A673 (cell line): ENCODE measurements at regions not wholly inside any gene's neighbourhood (a gene's known extent, or its start where the extent isn't known, plus 50 kb on each side); places are given as distances from the start of the nearest gene placed in this dataset.

Experiments
- BruUV-seq: library from RNA; stranded (reverse); fragments of 400-500 nt; replicated peaks from 2 replicates; lab custom pipeline; 2021; lab: Mats Ljungman, UMichigan
- CTCF ChIA-PET: fragments of 300-600 bp; sonication (Branson Sonifier 250); formaldehyde crosslinking; loops from one replicate; lab custom pipeline; 2022; ENCODE audit warnings: antibody characterized with exemption; lab: Charles Lee
- POLR2A ChIA-PET: fragments of 300-600 bp; sonication (Branson Sonifier 250); formaldehyde crosslinking; loops from one replicate; lab custom pipeline; 2022; ENCODE audit warnings: antibody characterized with exemption; ENCODE audit not compliant: low non-redundant PET; lab: Charles Lee
- DNase-seq: peaks from one replicate; pipeline ENCODE4 v3.0.0-alpha.2; 2015; ENCODE audit warnings: low spot score
- H3K27ac ChIP-seq: fragments of 200-600 bp; sonication (generic); 2 replicates; pipeline ENCODE4 v1.5.1; 2016; ENCODE audit warnings: mixed run types, low read depth, mild to moderate bottlenecking, mixed read lengths, antibody characterized with exemption, low read length; ENCODE audit not compliant: poor library complexity, severe bottlenecking
- H3K27me3 ChIP-seq: fragments of 200-600 bp; sonication (generic); replicated peaks from 2 replicates; pipeline ENCODE4 v1.6.1; 2017; ENCODE audit warnings: mixed run types, low read depth, mild to moderate bottlenecking, mixed read lengths, antibody characterized with exemption, low read length; ENCODE audit not compliant: insufficient read depth, poor library complexity
- H3K36me3 ChIP-seq: fragments of 200-600 bp; sonication (generic); 2 replicates; pipeline ENCODE4 v1.6.1; 2016; ENCODE audit warnings: mixed run types, mild to moderate bottlenecking, mixed read lengths, antibody characterized with exemption, low read length; ENCODE audit not compliant: insufficient read depth, poor library complexity, severe bottlenecking
- H3K4me1 ChIP-seq: fragments of 200-600 bp; sonication (generic); 2 replicates; pipeline ENCODE4 v1.6.1; 2017; ENCODE audit warnings: mixed run types, mild to moderate bottlenecking, mixed read lengths, antibody characterized with exemption, low read length; ENCODE audit not compliant: insufficient read depth, poor library complexity, severe bottlenecking
- H3K4me3 ChIP-seq: fragments of 200-600 bp; sonication (generic); 2 replicates; pipeline ENCODE4 v1.5.1; 2016; ENCODE audit warnings: low read depth, mixed run types, mild to moderate bottlenecking, mixed read lengths, low read length; ENCODE audit not compliant: poor library complexity, severe bottlenecking
- H3K9me3 ChIP-seq: fragments of 200-600 bp; sonication (generic); 2 replicates; pipeline ENCODE4 v1.6.1; 2016; ENCODE audit warnings: mixed run types, low read depth, mild to moderate bottlenecking, mixed read lengths, antibody characterized with exemption, low read length; ENCODE audit not compliant: poor library complexity, severe bottlenecking
- EZH2 ChIP-seq: fragments of 200-600 bp; sonication (generic); IDR thresholded peaks from 2 replicates; pipeline ENCODE4 v1.6.1; 2017; ENCODE audit warnings: borderline replicate concordance, low read depth, mild to moderate bottlenecking, mixed read lengths, antibody characterized with exemption, low read length; ENCODE audit not compliant: poor library complexity, severe bottlenecking
- intact Hi-C: fragments of 100-400 bp; cut with micrococcal nuclease; formaldehyde crosslinking; loops from one replicate; pipeline ENCODE4 v1.10.0; 2022; ENCODE audit not compliant: unreplicated experiment
- TF ChIP-seq, protein P1 (sequence below): fragments of 300-800, 200-600 bp; sonication (generic); conservative IDR thresholded peaks from 2 replicates; pipeline ENCODE4 v1.5.1; 2017; ENCODE audit warnings: low read depth, mild to moderate bottlenecking, antibody characterized with exemption, low read length, moderate library complexity, mixed read lengths

DNA sequence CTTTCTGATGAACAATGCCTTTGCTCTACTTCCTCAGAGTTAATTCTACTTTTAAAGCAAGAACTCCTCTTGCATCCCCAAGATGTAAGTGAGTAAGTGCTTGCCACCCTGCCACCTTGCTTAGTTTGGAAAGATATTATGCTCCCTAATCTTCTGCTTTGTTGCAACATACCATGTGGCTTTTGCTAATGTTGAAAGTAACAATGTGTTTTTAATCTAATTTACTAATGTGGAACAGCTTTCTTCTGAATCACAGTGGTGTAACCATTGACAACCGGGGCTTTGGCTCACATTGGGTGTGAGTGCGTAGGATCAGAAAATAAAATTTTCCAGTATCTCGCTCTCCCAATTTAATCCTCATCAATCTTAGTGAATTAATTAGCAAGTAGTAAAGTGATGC is 254.1 kb upstream of the PTER start:
- intact Hi-C loops: no loop called here
- ChIA-PET POLR2A (no interaction called here), CTCF (no interaction called here)
- H3K36me3 ChIP-seq: no peaks in the 10 kb centered on the region
- peaks cover 39% of the 10 kb centered on the region for H3K27me3 ChIP-seq
- no peak overlapping the region for H3K27ac ChIP-seq
- no TSS peak for BruUV-seq
- DNase-seq: peak; percentile 20
- H3K4me3 ChIP-seq: no peak overlapping the region
- TF ChIP-seq, protein P1, sequence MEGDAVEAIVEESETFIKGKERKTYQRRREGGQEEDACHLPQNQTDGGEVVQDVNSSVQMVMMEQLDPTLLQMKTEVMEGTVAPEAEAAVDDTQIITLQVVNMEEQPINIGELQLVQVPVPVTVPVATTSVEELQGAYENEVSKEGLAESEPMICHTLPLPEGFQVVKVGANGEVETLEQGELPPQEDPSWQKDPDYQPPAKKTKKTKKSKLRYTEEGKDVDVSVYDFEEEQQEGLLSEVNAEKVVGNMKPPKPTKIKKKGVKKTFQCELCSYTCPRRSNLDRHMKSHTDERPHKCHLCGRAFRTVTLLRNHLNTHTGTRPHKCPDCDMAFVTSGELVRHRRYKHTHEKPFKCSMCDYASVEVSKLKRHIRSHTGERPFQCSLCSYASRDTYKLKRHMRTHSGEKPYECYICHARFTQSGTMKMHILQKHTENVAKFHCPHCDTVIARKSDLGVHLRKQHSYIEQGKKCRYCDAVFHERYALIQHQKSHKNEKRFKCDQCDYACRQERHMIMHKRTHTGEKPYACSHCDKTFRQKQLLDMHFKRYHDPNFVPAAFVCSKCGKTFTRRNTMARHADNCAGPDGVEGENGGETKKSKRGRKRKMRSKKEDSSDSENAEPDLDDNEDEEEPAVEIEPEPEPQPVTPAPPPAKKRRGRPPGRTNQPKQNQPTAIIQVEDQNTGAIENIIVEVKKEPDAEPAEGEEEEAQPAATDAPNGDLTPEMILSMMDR: no peak
- H3K4me1 ChIP-seq: no peaks in the 10 kb centered on the region
- no peaks in the 10 kb centered on the region for H3K9me3 ChIP-seq

DNA sequence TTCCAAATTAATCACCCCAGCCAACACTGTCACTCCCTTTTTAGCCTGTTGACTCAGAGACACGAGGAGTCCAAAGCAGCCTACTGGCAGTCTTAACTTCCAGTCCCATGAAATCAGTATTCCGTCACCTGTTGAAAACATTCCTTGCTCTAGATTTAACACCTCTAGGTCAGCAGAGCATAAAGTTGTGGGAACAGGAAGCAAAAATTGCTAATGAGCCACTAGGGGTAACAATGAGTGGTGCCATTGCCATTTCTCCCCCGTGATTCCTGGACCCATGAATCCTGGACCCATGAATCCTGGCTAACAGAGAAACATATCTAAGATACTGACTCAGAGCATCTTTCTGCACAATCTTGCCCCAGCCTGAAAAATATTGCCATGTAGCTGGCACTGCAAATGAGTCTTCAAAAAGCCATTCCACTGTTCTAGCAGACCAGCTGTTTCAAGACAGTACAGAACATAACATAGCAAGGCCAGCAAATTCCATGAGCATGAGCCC is 252.7 kb upstream of the PTER start:
- no peak for DNase-seq
- CTCF ChIA-PET: no interaction called here
- BruUV-seq: no TSS peak
- Histone ChIP-seq H3K27ac (no peak overlapping the region), H3K27me3 (peaks cover 39% of the 10 kb centered on the region), H3K36me3 (no peaks in the 10 kb centered on the region), H3K9me3 (no peaks in the 10 kb centered on the region), H3K4me1 (no peaks in the 10 kb centered on the region), H3K4me3 (no peak overlapping the region)
- POLR2A ChIA-PET: no interaction called here
- intact Hi-C loops: no loop called here
- TF ChIP-seq EZH2: no peak
- TF ChIP-seq, protein P1: no peak

DNA sequence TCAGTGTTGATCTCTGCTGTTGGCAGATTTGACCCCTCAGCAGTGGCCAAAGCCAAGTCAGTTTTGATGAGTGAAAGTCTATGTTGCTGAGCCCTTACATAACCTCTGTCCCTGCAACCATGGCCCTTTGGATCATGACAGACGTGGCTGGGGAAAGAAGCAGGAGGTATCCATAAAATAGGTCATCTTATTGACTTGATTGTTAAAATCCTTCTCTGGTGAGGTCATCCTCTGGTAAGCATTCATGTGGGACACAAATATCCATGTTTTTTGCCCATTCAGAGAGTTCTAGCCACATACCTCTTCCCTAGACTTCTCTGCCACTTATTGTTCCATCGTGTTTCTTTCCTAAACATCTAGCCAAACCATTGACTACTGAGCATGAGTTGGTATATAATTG is 251.9 kb upstream of the PTER start:
- ChIA-PET POLR2A (no interaction called here), CTCF (no interaction called here)
- BruUV-seq: no TSS peak
- no peaks in the 10 kb centered on the region for H3K9me3 ChIP-seq
- H3K36me3 ChIP-seq: no peaks in the 10 kb centered on the region
- intact Hi-C loops: no loop called here
- TF ChIP-seq, protein P1: no peak
- TF ChIP-seq EZH2: no peak
- no peak for DNase-seq
- no peaks in the 10 kb centered on the region for H3K4me1 ChIP-seq
- peaks cover 38% of the 10 kb centered on the region for H3K27me3 ChIP-seq
- no peak overlapping the region for H3K4me3 ChIP-seq
- H3K27ac ChIP-seq: no peak overlapping the region
